SK-N-MC (cell line): ENCODE measurements at regions not wholly inside any gene's neighbourhood (a gene's known extent, or its start where the extent isn't known, plus 50 kb on each side); places are given as distances from the start of the nearest gene placed in this dataset.

ENCODE experiments used
- EZH2 ChIP-seq: fragments of 200-600 bp; sonication (generic); IDR thresholded peaks from one replicate; pipeline ENCODE4 v1.6.1; 2017; ENCODE audit warnings: antibody characterized with exemption
- POLR2AphosphoS5 ChIP-seq: IDR thresholded peaks from 2 replicates; pipeline ENCODE4 v1.6.1; 2012; ENCODE audit warnings: mild to moderate bottlenecking, low read depth, low read length, borderline replicate concordance

- no peak for TF ChIP-seq POLR2AphosphoS5
- TF ChIP-seq EZH2, result no peak
Observed at GRCh38 chr2:228312172-228312571, 130.7 kb upstream of the SPHKAP start.
